Ovary (tissue), 3 donors: ENCODE measurements at regions not wholly inside any gene's neighbourhood (a gene's known extent, or its start where the extent isn't known, plus 50 kb on each side); places are given as distances from the start of the nearest gene placed in this dataset.

Experiments
- POLR2A ChIP-seq: fragments of 450-650 bp; IDR thresholded peaks from one replicate; pipeline ENCODE4 v1.6.1; 2017; ENCODE audit warnings: antibody characterized with exemption, mild to moderate bottlenecking, moderate library complexity
- TF ChIP-seq, protein P1 (sequence below), 3 donors: fragments of 450-650 bp in 2 of 3; fragments of 200-600 bp in 1 of 3; IDR thresholded peaks; one replicate each; pipeline versions ENCODE4 v1.5.1 to v1.8.0; 2016 to 2022; ENCODE audit warnings: antibody characterized with exemption in 3 of 3, mild to moderate bottlenecking in 1 of 3
- donor health status: DM: no; HTN: no; CAD: no.

DNA sequence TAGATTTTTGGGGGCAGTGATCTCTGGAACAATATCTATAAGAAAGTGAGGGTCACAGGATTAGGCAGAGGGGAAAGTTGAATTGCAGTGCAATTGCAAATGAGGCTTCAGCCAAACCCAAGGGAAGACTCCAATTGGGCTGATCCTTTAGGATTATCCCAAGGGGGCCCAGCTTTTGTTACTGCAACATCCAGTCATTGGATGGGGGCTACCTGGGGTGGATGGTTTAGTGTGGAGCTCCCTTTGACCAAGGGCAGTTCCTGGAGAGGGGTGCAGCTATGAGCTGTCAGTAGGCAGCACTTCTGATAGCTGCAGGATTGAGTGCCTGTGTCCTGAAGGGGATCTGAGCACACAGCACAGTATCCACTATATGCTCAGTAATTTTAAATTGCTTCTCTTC, 355.2 kb upstream of the AZI2 start:
- TF ChIP-seq, protein P1, sequence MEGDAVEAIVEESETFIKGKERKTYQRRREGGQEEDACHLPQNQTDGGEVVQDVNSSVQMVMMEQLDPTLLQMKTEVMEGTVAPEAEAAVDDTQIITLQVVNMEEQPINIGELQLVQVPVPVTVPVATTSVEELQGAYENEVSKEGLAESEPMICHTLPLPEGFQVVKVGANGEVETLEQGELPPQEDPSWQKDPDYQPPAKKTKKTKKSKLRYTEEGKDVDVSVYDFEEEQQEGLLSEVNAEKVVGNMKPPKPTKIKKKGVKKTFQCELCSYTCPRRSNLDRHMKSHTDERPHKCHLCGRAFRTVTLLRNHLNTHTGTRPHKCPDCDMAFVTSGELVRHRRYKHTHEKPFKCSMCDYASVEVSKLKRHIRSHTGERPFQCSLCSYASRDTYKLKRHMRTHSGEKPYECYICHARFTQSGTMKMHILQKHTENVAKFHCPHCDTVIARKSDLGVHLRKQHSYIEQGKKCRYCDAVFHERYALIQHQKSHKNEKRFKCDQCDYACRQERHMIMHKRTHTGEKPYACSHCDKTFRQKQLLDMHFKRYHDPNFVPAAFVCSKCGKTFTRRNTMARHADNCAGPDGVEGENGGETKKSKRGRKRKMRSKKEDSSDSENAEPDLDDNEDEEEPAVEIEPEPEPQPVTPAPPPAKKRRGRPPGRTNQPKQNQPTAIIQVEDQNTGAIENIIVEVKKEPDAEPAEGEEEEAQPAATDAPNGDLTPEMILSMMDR (IDR thresholded peaks at IDR 0.05) = no peak
- TF ChIP-seq POLR2A = no peak
